ENCODE measurements at regions not wholly inside any gene's neighbourhood (a gene's known extent, or its start where the extent isn't known, plus 50 kb on each side); places are given as distances from the start of the nearest gene placed in this dataset.

DNA sequence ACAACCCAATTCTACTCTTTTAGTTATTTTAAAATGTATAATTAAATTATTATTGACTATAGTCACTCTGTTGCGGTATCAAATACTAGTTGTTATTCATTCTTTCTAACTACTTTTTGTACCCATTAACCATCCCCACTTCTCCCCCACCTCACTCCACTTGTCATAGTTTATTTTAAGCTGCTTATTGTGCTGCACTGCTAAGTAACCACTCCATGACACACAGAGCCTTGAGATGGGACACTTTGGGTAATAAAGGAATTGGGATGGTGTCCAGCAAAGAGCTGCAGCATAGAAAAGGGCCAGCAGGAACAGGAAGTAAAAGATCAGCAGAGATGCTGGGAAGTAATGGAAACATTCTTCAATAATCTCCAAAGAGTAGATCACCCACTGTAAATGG is 123.0 kb downstream of the RPS29 start:
- no peaks in the 10 kb centered on the region for H4K20me1 ChIP-seq (ENCODE audit: control insufficient read depth, insufficient read depth, low read depth, low read length)
- H3K4me3 ChIP-seq (ENCODE audit: low read length), result no peak overlapping the region
- H3K27ac ChIP-seq (ENCODE audit: low read depth, low read length), result no peak overlapping the region
- TF ChIP-seq EZH2phosphoT487 (IDR thresholded peaks at IDR 0.05; ENCODE audit: borderline replicate concordance, low read length), result no peak
- TF ChIP-seq, protein P1, sequence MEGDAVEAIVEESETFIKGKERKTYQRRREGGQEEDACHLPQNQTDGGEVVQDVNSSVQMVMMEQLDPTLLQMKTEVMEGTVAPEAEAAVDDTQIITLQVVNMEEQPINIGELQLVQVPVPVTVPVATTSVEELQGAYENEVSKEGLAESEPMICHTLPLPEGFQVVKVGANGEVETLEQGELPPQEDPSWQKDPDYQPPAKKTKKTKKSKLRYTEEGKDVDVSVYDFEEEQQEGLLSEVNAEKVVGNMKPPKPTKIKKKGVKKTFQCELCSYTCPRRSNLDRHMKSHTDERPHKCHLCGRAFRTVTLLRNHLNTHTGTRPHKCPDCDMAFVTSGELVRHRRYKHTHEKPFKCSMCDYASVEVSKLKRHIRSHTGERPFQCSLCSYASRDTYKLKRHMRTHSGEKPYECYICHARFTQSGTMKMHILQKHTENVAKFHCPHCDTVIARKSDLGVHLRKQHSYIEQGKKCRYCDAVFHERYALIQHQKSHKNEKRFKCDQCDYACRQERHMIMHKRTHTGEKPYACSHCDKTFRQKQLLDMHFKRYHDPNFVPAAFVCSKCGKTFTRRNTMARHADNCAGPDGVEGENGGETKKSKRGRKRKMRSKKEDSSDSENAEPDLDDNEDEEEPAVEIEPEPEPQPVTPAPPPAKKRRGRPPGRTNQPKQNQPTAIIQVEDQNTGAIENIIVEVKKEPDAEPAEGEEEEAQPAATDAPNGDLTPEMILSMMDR (IDR thresholded peaks at IDR 0.05; ENCODE audit: low read depth, low read length, poor library complexity, severe bottlenecking), result no peak
- no peaks in the 10 kb centered on the region for H3F3A ChIP-seq (ENCODE audit: control insufficient read depth, insufficient read depth)
- H3K27me3 ChIP-seq (ENCODE audit: control insufficient read depth, low read length), result peaks cover 17% of the 10 kb centered on the region
- no peaks in the 10 kb centered on the region for H3K36me3 ChIP-seq (ENCODE audit: control insufficient read depth, low read length)
- H3K9me2 ChIP-seq (replicated peaks; ENCODE audit: control insufficient read depth, low read length), result no peaks in the 10 kb centered on the region
- H3K9me3 ChIP-seq (ENCODE audit: control insufficient read depth, insufficient read depth, low read length), result no peaks in the 10 kb centered on the region
- H3K4me1 ChIP-seq (ENCODE audit: control insufficient read depth, low read length), result no peaks in the 10 kb centered on the region
- H3K79me2 ChIP-seq (ENCODE audit: control insufficient read depth, low read length), result no peaks in the 10 kb centered on the region
- H3K4me2 ChIP-seq (ENCODE audit: low read length), result no peak overlapping the region

DNA sequence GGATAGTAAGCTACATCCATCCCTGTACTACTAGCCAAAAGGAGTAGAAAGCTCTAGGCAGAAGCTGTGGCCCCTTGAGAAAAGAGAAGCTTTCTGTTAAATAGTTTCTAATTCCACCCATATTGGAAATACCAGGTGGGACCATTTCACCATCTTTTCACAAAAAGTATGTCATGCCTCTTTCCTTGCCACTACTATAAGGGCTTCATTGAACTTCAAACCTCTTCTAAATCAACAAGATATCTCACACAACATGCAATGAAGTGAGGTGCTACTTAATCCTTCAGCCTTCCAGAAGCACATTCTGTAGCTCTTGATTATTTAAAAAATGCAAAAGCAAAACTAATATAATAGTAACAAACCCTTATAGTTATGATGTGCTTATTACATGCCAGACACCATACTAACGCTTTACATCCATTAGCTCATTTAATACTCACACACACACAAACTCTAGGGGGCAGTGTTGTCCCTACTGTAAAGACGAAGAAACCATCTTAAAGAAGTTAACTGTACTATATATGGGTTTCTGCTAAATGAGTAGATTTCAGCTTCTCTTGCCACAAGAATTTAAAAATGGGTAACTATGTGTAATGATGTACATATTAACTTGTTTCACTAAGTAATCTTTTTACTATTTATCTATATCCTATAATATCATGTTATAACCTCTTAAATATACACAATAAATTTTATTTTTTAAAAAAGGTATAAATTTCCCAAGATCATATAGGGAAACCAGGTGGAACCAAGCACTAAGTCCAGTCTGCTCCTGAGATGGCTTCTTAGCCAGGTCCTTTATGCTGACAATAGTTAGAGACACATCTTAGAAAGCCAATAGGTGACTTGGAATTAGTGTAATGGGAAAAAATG is 124.4 kb downstream of the RPS29 start:
- no peak overlapping the region for H3K27ac ChIP-seq (ENCODE audit: low read depth, low read length)
- H3K9me2 ChIP-seq (replicated peaks; ENCODE audit: control insufficient read depth, low read length), result no peaks in the 10 kb centered on the region
- H3K79me2 ChIP-seq (ENCODE audit: control insufficient read depth, low read length), result no peaks in the 10 kb centered on the region
- H3K4me1 ChIP-seq (ENCODE audit: control insufficient read depth, low read length), result no peaks in the 10 kb centered on the region
- no peak overlapping the region for H3K4me3 ChIP-seq (ENCODE audit: low read length)
- no peaks in the 10 kb centered on the region for H3K36me3 ChIP-seq (ENCODE audit: control insufficient read depth, low read length)
- no peak overlapping the region for H3K4me2 ChIP-seq (ENCODE audit: low read length)
- no peak for TF ChIP-seq EZH2phosphoT487 (IDR thresholded peaks at IDR 0.05; ENCODE audit: borderline replicate concordance, low read length)
- TF ChIP-seq, protein P1 (IDR thresholded peaks at IDR 0.05; ENCODE audit: low read depth, low read length, poor library complexity, severe bottlenecking), result peak; percentile 76
- H4K20me1 ChIP-seq (ENCODE audit: control insufficient read depth, insufficient read depth, low read depth, low read length), result no peaks in the 10 kb centered on the region
- H3F3A ChIP-seq (ENCODE audit: control insufficient read depth, insufficient read depth), result no peaks in the 10 kb centered on the region
- no peaks in the 10 kb centered on the region for H3K9me3 ChIP-seq (ENCODE audit: control insufficient read depth, insufficient read depth, low read length)
- peaks cover 21% of the 10 kb centered on the region for H3K27me3 ChIP-seq (ENCODE audit: control insufficient read depth, low read length)

DNA sequence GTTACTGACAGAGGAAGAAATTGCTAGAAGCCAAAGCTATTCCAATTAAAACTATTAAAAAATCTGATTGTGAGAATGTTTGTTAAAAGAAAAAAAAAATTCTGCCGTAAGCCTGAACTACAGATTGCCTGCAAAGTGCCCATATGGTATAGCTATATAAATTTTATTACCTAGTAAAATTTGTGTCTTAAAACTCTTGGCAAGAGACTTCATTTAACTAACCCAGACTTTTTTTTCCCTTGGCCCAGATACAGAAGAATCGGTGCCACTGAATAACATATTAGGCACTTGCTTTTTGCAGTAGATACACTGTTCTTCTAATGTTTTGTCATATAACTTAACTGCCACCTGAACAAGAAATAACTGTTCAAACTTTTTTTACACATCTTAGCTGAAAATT is 125.5 kb downstream of the RPS29 start:
- H3K27ac ChIP-seq (ENCODE audit: low read depth, low read length), result no peak overlapping the region
- H3K9me2 ChIP-seq (replicated peaks; ENCODE audit: control insufficient read depth, low read length), result no peaks in the 10 kb centered on the region
- H4K20me1 ChIP-seq (ENCODE audit: control insufficient read depth, insufficient read depth, low read depth, low read length), result no peaks in the 10 kb centered on the region
- H3K36me3 ChIP-seq (ENCODE audit: control insufficient read depth, low read length), result no peaks in the 10 kb centered on the region
- no peaks in the 10 kb centered on the region for H3F3A ChIP-seq (ENCODE audit: control insufficient read depth, insufficient read depth)
- H3K79me2 ChIP-seq (ENCODE audit: control insufficient read depth, low read length), result no peaks in the 10 kb centered on the region
- no peak overlapping the region for H3K4me2 ChIP-seq (ENCODE audit: low read length)
- no peak for TF ChIP-seq EZH2phosphoT487 (IDR thresholded peaks at IDR 0.05; ENCODE audit: borderline replicate concordance, low read length)
- TF ChIP-seq, protein P1 (IDR thresholded peaks at IDR 0.05; ENCODE audit: low read depth, low read length, poor library complexity, severe bottlenecking), result no peak
- no peaks in the 10 kb centered on the region for H3K9me3 ChIP-seq (ENCODE audit: control insufficient read depth, insufficient read depth, low read length)
- H3K27me3 ChIP-seq (ENCODE audit: control insufficient read depth, low read length), result peaks cover 21% of the 10 kb centered on the region
- H3K4me3 ChIP-seq (ENCODE audit: low read length), result no peak overlapping the region
- H3K4me1 ChIP-seq (ENCODE audit: control insufficient read depth, low read length), result no peaks in the 10 kb centered on the region
